Mesenchymal stem cell (in vitro differentiated cells and primary cell): ENCODE measurements at regions not wholly inside any gene's neighbourhood (a gene's known extent, or its start where the extent isn't known, plus 50 kb on each side); places are given as distances from the start of the nearest gene placed in this dataset.

Source experiments
- DNase-seq: peaks from one replicate; pipeline ENCODE4 v3.0.0-alpha.2; 2013
- H2AFZ ChIP-seq: one replicate; pipeline ENCODE4 v1.6.1; 2013; ENCODE audit warnings: low read depth, mild to moderate bottlenecking, control low read depth, inconsistent platforms, low read length, moderate library complexity
- H2AK5ac ChIP-seq: 2 replicates; pipeline ENCODE4 v1.6.1; 2013; ENCODE audit warnings: low read length, moderate library complexity, mild to moderate bottlenecking, inconsistent platforms; ENCODE audit not compliant: severe bottlenecking
- H2BK120ac ChIP-seq: one replicate; pipeline ENCODE4 v1.6.1; 2013; ENCODE audit warnings: low read depth, mild to moderate bottlenecking, inconsistent platforms, low read length, moderate library complexity
- H2BK12ac ChIP-seq, 2 experiments: one replicate each; pipeline ENCODE4 v1.6.1; 2013; ENCODE audit warnings: inconsistent platforms in 2 of 2, low read length in 2 of 2, mild to moderate bottlenecking in 2 of 2, moderate library complexity in 2 of 2, control low read depth in 1 of 2
- H2BK15ac ChIP-seq: one replicate; pipeline ENCODE4 v1.6.1; 2013; ENCODE audit warnings: mild to moderate bottlenecking, low read depth, inconsistent platforms; ENCODE audit not compliant: poor library complexity, severe bottlenecking
- H2BK5ac ChIP-seq: 2 replicates; pipeline ENCODE4 v1.6.1; 2013; ENCODE audit warnings: low read depth, mild to moderate bottlenecking, low read length, control low read depth, inconsistent platforms; ENCODE audit not compliant: poor library complexity, severe bottlenecking
- H3K14ac ChIP-seq, 2 experiments: one replicate each; pipeline ENCODE4 v1.6.1; 2013; ENCODE audit warnings: inconsistent platforms in 2 of 2, low read length in 2 of 2, control low read depth in 1 of 2, mild to moderate bottlenecking in 1 of 2, moderate library complexity in 1 of 2
- H3K18ac ChIP-seq, 2 experiments: one replicate each; pipeline ENCODE4 v1.6.1; 2013; ENCODE audit warnings: inconsistent platforms in 2 of 2, low read length in 2 of 2, control low read depth in 1 of 2, low read depth in 1 of 2, mild to moderate bottlenecking in 1 of 2
- H3K23ac ChIP-seq, 2 experiments: one replicate each; pipeline ENCODE4 v1.6.1; 2013; ENCODE audit warnings: inconsistent platforms in 2 of 2, low read length in 2 of 2, mild to moderate bottlenecking in 2 of 2, moderate library complexity in 2 of 2, control low read depth in 1 of 2
- H3K27ac ChIP-seq: 2 replicates; pipeline ENCODE4 v1.5.1; 2013; ENCODE audit warnings: mild to moderate bottlenecking, moderate library complexity, low read length, control low read depth, inconsistent platforms; ENCODE audit not compliant: poor library complexity, severe bottlenecking
- H3K27me3 ChIP-seq, 2 experiments: 2 replicates each; pipeline versions ENCODE4 v1.6.1 to v1.7.0; 2013; ENCODE audit warnings: low read length in 2 of 2, mild to moderate bottlenecking in 2 of 2, moderate library complexity in 2 of 2, control low read depth in 1 of 2, inconsistent platforms in 1 of 2; ENCODE audit not compliant: control insufficient read depth in 1 of 2, insufficient read depth in 1 of 2
- H3K36me3 ChIP-seq, 2 experiments: 2 replicates each; pipeline versions ENCODE4 v1.6.1 to v1.7.0; 2013; ENCODE audit warnings: low read length in 2 of 2, control low read depth in 1 of 2, inconsistent platforms in 1 of 2, low read depth in 1 of 2, mild to moderate bottlenecking in 1 of 2; ENCODE audit not compliant: insufficient read depth in 2 of 2, control insufficient read depth in 1 of 2
- H3K4ac ChIP-seq, 2 experiments: one replicate each; pipeline ENCODE4 v1.6.1; 2013; ENCODE audit warnings: inconsistent platforms in 2 of 2, low read length in 2 of 2, mild to moderate bottlenecking in 2 of 2, moderate library complexity in 2 of 2, control low read depth in 1 of 2, low read depth in 1 of 2
- H3K4me1 ChIP-seq: 2 replicates; pipeline ENCODE4 v1.6.1; 2013; ENCODE audit warnings: low read depth, low read length, control low read depth; ENCODE audit not compliant: control insufficient read depth, insufficient read depth
- H3K4me2 ChIP-seq: 2 replicates; pipeline ENCODE4 v1.6.1; 2013; ENCODE audit warnings: low read length, mild to moderate bottlenecking, inconsistent platforms; ENCODE audit not compliant: poor library complexity, severe bottlenecking
- H3K4me3 ChIP-seq, 2 experiments: 2 replicates each; pipeline versions ENCODE4 v1.5.1 to v1.7.0; 2013; ENCODE audit warnings: low read length in 2 of 2, mild to moderate bottlenecking in 2 of 2, control low read depth in 1 of 2, low read depth in 1 of 2; ENCODE audit not compliant: insufficient read depth in 1 of 2
- H3K79me1 ChIP-seq: replicated peaks from 2 replicates; pipeline ENCODE4 v1.6.1; 2013; ENCODE audit warnings: mild to moderate bottlenecking, control low read depth, low read length, inconsistent platforms; ENCODE audit not compliant: poor library complexity, severe bottlenecking
- H3K9ac ChIP-seq: 2 replicates; pipeline ENCODE4 v1.7.0; 2013; ENCODE audit warnings: mild to moderate bottlenecking, low read length, moderate library complexity
- H3K9me3 ChIP-seq: 2 replicates; pipeline ENCODE4 v1.7.0; 2013; ENCODE audit warnings: mild to moderate bottlenecking, low read length; ENCODE audit not compliant: control insufficient read depth
- H4K8ac ChIP-seq: one replicate; pipeline ENCODE4 v1.6.1; 2013; ENCODE audit warnings: inconsistent platforms, mild to moderate bottlenecking, low read length, moderate library complexity
- H4K91ac ChIP-seq: one replicate; pipeline ENCODE4 v1.6.1; 2013; ENCODE audit warnings: mild to moderate bottlenecking, low read length, inconsistent platforms
- WGBS: methylation state at CpG from one replicate; pipeline ENCODE4 v1.1.7; 2013; ENCODE audit warnings: mixed read lengths; 5-methylcytosine and 5-hydroxymethylcytosine counted together

DNA sequence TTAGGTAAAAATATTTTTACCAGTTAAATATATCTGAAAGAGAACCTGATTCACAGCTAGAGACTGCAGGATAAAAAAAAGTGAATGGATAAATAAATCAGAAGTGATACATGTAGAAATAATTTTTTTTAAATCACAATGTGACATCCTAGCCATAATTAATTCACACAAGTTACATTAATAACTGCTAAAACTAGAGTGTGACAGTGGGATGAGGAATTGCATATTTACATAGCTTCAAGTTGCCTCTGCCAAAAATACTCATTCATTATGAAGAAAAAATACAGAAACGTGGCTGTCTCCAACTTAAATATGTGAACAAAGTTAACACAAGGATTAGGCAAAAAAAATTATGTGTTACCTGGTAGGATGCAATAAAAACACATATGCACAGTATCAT lies 473.5 kb upstream of the SEMA3A start:
- Histone ChIP-seq H3K4me2 (no peak overlapping the region), H2BK120ac (no peak overlapping the region), H3K79me1 (no peaks in the 10 kb centered on the region), H2BK5ac (no peak overlapping the region), H3K4me1 (no peaks in the 10 kb centered on the region), H3K27me3 (no peaks in the 10 kb centered on the region), H3K4ac (no peak overlapping the region), H4K8ac (no peak overlapping the region), H3K9me3 (no peaks in the 10 kb centered on the region), H2BK12ac (no peak overlapping the region), H3K4me3 (no peak overlapping the region), H3K9ac (no peak overlapping the region), H3K14ac (no peak overlapping the region), H3K36me3 (no peaks in the 10 kb centered on the region), H3K23ac (no peak overlapping the region), H2AK5ac (no peak overlapping the region), H3K18ac (no peak overlapping the region), H2BK15ac (no peak overlapping the region), H3K27ac (no peak overlapping the region), H2AFZ (no peak overlapping the region), H4K91ac (no peak overlapping the region)
- DNase-seq, result no peak
- WGBS, result no CpG with 5 or more reads among the region's 1 CpG

DNA sequence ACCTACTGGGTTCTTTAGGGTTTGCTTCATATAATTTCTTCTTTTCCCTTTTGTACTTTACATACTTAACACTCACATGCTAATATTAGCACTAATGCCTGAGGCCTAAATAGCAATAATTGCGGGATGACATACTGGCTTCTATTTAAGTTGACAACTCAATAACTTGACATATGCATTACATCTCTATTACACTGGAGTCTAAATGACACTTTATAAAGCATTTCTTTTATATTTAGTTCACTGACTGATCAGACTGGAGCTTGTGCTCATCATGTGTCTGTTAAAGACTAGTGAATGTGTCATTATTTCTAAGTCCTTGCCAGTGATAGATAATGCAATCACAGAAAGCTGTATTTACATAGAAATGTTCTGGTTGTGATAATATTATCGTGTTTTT lies 472.1 kb upstream of the SEMA3A start:
- no peak overlapping the region for H2AFZ ChIP-seq
- no peak overlapping the region for H3K23ac ChIP-seq
- no peak overlapping the region for H4K91ac ChIP-seq
- no peak for DNase-seq
- H3K79me1 ChIP-seq, result no peaks in the 10 kb centered on the region
- no peak overlapping the region for H2BK120ac ChIP-seq
- H4K8ac ChIP-seq, result no peak overlapping the region
- no peaks in the 10 kb centered on the region for H3K4me1 ChIP-seq
- no peak overlapping the region for H3K4me2 ChIP-seq
- H3K14ac ChIP-seq, result no peak overlapping the region
- no peak overlapping the region for H3K18ac ChIP-seq
- H2BK5ac ChIP-seq, result no peak overlapping the region
- H3K9ac ChIP-seq, result no peak overlapping the region
- no peaks in the 10 kb centered on the region for H3K27me3 ChIP-seq
- no peaks in the 10 kb centered on the region for H3K36me3 ChIP-seq
- no peak overlapping the region for H2AK5ac ChIP-seq
- H3K27ac ChIP-seq, result no peak overlapping the region
- no peak overlapping the region for H2BK15ac ChIP-seq
- H3K4me3 ChIP-seq, result no peak overlapping the region
- no peak overlapping the region for H2BK12ac ChIP-seq
- no peaks in the 10 kb centered on the region for H3K9me3 ChIP-seq
- no peak overlapping the region for H3K4ac ChIP-seq
- WGBS, result 100% methylated on average over 1 of the region's 2 CpGs

DNA sequence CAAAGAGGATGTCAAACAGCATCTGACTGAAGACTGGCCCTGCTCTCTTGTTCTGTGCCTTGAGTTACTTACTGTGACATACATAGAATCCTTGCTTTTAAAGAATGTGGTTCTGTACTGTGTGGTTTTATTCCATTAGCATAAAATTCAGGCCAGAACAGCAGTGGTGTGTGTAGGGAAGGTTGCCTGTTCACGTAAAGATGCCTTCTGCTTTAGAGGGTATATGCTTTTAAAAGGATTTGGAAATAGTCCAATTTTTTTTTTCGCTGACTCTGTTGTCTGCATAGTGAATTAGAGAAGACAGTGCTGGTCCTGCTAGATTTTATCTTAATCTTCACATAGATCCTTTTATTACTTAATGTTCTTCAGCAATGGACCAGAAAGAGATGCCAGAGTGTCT lies 470.8 kb upstream of the SEMA3A start:
- DNase-seq, result no peak
- H3K27ac ChIP-seq, result no peak overlapping the region
- no peaks in the 10 kb centered on the region for H3K36me3 ChIP-seq
- H3K4me1 ChIP-seq, result no peaks in the 10 kb centered on the region
- no peak overlapping the region for H2BK5ac ChIP-seq
- H3K27me3 ChIP-seq, result no peaks in the 10 kb centered on the region
- H2BK120ac ChIP-seq, result no peak overlapping the region
- no peak overlapping the region for H3K14ac ChIP-seq
- no peak overlapping the region for H3K4me3 ChIP-seq
- no peak overlapping the region for H4K8ac ChIP-seq
- H2AFZ ChIP-seq, result no peak overlapping the region
- 75% methylated on average over 1 of the region's 2 CpGs for WGBS
- H2BK12ac ChIP-seq, result no peak overlapping the region
- H2BK15ac ChIP-seq, result no peak overlapping the region
- no peak overlapping the region for H3K18ac ChIP-seq
- H3K79me1 ChIP-seq, result no peaks in the 10 kb centered on the region
- H4K91ac ChIP-seq, result no peak overlapping the region
- H3K4ac ChIP-seq, result no peak overlapping the region
- no peak overlapping the region for H2AK5ac ChIP-seq
- no peaks in the 10 kb centered on the region for H3K9me3 ChIP-seq
- H3K9ac ChIP-seq, result no peak overlapping the region
- H3K23ac ChIP-seq, result no peak overlapping the region
- no peak overlapping the region for H3K4me2 ChIP-seq

DNA sequence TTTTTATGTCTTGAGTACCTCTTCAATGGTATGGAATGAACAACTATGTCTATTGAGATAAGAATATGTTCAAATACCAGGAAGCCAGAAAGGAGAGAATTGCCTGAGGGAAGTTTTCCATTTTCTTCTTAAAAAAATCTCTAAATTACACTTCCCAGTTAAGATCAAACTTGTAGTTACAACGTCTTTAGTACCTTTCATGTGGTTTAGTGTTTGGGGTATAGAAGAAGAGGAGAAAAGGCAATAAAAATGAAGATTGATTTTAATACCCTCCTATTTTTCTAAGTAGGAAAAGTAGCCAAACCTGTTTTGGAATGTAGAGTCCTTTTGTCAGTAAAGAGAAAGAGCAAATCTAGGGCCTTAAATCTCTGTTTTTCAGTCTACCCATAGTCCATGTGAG lies 470.0 kb upstream of the SEMA3A start:
- no peak overlapping the region for H3K27ac ChIP-seq
- no peak overlapping the region for H3K14ac ChIP-seq
- no peak overlapping the region for H3K4ac ChIP-seq
- H3K18ac ChIP-seq, result no peak overlapping the region
- no peak overlapping the region for H2AK5ac ChIP-seq
- H4K91ac ChIP-seq, result no peak overlapping the region
- no peak overlapping the region for H2BK120ac ChIP-seq
- no peaks in the 10 kb centered on the region for H3K36me3 ChIP-seq
- no peak overlapping the region for H3K4me2 ChIP-seq
- H3K27me3 ChIP-seq, result no peaks in the 10 kb centered on the region
- no CpG with 5 or more reads among the region's 1 CpG for WGBS
- no peak overlapping the region for H3K4me3 ChIP-seq
- no peaks in the 10 kb centered on the region for H3K79me1 ChIP-seq
- H3K23ac ChIP-seq, result no peak overlapping the region
- H3K9ac ChIP-seq, result no peak overlapping the region
- H2BK5ac ChIP-seq, result no peak overlapping the region
- no peak overlapping the region for H4K8ac ChIP-seq
- no peak overlapping the region for H2BK15ac ChIP-seq
- no peaks in the 10 kb centered on the region for H3K4me1 ChIP-seq
- H2AFZ ChIP-seq, result no peak overlapping the region
- DNase-seq, result no peak
- H3K9me3 ChIP-seq, result no peaks in the 10 kb centered on the region
- no peak overlapping the region for H2BK12ac ChIP-seq
